Hepatocyte (in vitro differentiated cells): ENCODE measurements at regions not wholly inside any gene's neighbourhood (a gene's known extent, or its start where the extent isn't known, plus 50 kb on each side); places are given as distances from the start of the nearest gene placed in this dataset.

ENCODE experiments used
- DNase-seq: peaks from one replicate; pipeline ENCODE4 v3.0.0-alpha.2; 2016; ENCODE audit warnings: low spot score
- H2AFZ ChIP-seq: fragments of 200-600 bp; sonication (generic); 2 replicates; pipeline ENCODE4 v1.6.0; 2016; ENCODE audit warnings: antibody characterized with exemption, mild to moderate bottlenecking
- H3K27ac ChIP-seq: fragments of 200-600 bp; sonication (generic); 2 replicates; pipeline ENCODE4 v1.5.1; 2016; ENCODE audit warnings: mild to moderate bottlenecking
- H3K27me3 ChIP-seq: fragments of 200-600 bp; sonication (generic); 2 replicates; pipeline ENCODE4 v1.6.1; 2016
- H3K36me3 ChIP-seq: fragments of 200-600 bp; sonication (generic); replicated peaks from 2 replicates; pipeline ENCODE4 v1.5.1; 2016; ENCODE audit warnings: low read depth; ENCODE audit not compliant: insufficient read depth
- H3K4me1 ChIP-seq: fragments of 200-600 bp; sonication (generic); 2 replicates; pipeline ENCODE4 v1.5.1; 2016; ENCODE audit warnings: mild to moderate bottlenecking, moderate library complexity; ENCODE audit not compliant: insufficient read depth
- H3K4me2 ChIP-seq: fragments of 200-600 bp; sonication (generic); 2 replicates; pipeline ENCODE4 v1.6.0; 2016
- H3K4me3 ChIP-seq: fragments of 200-600 bp; sonication (generic); 2 replicates; pipeline ENCODE4 v1.5.1; 2016; ENCODE audit warnings: mild to moderate bottlenecking
- H3K79me2 ChIP-seq: fragments of 200-600 bp; sonication (generic); 2 replicates; pipeline ENCODE4 v1.6.0; 2017; ENCODE audit warnings: mild to moderate bottlenecking
- H3K9me2 ChIP-seq: fragments of 200-600 bp; sonication (generic); replicated peaks from 2 replicates; pipeline ENCODE4 v1.6.0; 2017; ENCODE audit warnings: mild to moderate bottlenecking; ENCODE audit not compliant: insufficient read depth
- H3K9me3 ChIP-seq: fragments of 200-600 bp; sonication (generic); 2 replicates; pipeline ENCODE4 v1.5.1; 2016; ENCODE audit warnings: low read depth, mild to moderate bottlenecking
- H4K20me1 ChIP-seq: fragments of 200-600 bp; sonication (generic); 2 replicates; pipeline ENCODE4 v1.6.0; 2016; ENCODE audit warnings: mild to moderate bottlenecking; ENCODE audit not compliant: insufficient read depth, poor library complexity, severe bottlenecking
- EZH2 ChIP-seq: fragments of 200-600 bp; sonication (generic); IDR thresholded peaks from 2 replicates; pipeline ENCODE4 v1.6.1; 2016; ENCODE audit warnings: antibody characterized with exemption, mild to moderate bottlenecking, borderline replicate concordance
- EZH2phosphoT487 ChIP-seq: fragments of 200-600 bp; sonication (generic); IDR thresholded peaks from one replicate; pipeline ENCODE4 v1.6.1; 2018; ENCODE audit warnings: antibody characterized with exemption, mild to moderate bottlenecking, low read depth, moderate library complexity; ENCODE audit not compliant: unreplicated experiment, severe bottlenecking
- WGBS: methylation state at CpG from one replicate; pipeline ENCODE4 v1.1.6; 2016; ENCODE audit warnings: low lambda C conversion rate; ENCODE audit errors: missing lambda C conversion rate; 5-methylcytosine and 5-hydroxymethylcytosine counted together
- TF ChIP-seq, protein P1 (sequence below): fragments of 200-600 bp; sonication (generic); IDR thresholded peaks from 2 replicates; pipeline ENCODE4 v1.5.1; 2016; ENCODE audit warnings: antibody characterized with exemption, mild to moderate bottlenecking; ENCODE audit not compliant: poor library complexity

- peak; percentile 65 for DNase-seq
Measured at GRCh38 chr13:34863360-34864135, 78.5 kb upstream of the NBEA start.

DNA sequence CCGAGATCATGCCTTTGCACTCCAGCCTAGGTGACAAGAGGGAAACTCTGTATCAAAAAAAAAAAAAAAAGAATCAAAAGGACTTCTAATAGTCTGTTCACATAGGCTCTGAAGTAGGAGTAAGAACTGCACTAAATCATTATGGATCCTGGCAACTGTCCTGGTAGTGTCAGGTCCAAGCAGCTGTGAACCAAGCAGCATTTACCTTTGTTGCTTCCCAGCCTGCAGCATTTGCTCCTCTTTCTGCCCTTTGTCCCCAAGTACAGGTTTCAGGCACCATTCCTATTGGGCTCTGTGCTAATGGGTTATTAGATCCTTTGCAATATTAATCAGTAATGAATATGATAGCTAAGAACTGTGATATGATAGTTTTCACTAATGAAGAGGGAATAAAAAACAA lies 77.4 kb upstream of the NBEA start:
- Histone ChIP-seq H3K9me2 (no peaks in the 10 kb centered on the region), H2AFZ (no peak overlapping the region), H3K4me1 (no peaks in the 10 kb centered on the region), H3K4me2 (no peak overlapping the region), H4K20me1 (no peaks in the 10 kb centered on the region), H3K9me3 (no peaks in the 10 kb centered on the region), H3K36me3 (no peaks in the 10 kb centered on the region), H3K27ac (peak overlapping the region; percentile 58), H3K79me2 (no peaks in the 10 kb centered on the region), H3K4me3 (no peak overlapping the region), H3K27me3 (no peaks in the 10 kb centered on the region)
- WGBS, result 100% methylated on average over 1 of the region's 1 CpG
- TF ChIP-seq EZH2 (no peak), EZH2phosphoT487 (no peak)
- TF ChIP-seq, protein P1, sequence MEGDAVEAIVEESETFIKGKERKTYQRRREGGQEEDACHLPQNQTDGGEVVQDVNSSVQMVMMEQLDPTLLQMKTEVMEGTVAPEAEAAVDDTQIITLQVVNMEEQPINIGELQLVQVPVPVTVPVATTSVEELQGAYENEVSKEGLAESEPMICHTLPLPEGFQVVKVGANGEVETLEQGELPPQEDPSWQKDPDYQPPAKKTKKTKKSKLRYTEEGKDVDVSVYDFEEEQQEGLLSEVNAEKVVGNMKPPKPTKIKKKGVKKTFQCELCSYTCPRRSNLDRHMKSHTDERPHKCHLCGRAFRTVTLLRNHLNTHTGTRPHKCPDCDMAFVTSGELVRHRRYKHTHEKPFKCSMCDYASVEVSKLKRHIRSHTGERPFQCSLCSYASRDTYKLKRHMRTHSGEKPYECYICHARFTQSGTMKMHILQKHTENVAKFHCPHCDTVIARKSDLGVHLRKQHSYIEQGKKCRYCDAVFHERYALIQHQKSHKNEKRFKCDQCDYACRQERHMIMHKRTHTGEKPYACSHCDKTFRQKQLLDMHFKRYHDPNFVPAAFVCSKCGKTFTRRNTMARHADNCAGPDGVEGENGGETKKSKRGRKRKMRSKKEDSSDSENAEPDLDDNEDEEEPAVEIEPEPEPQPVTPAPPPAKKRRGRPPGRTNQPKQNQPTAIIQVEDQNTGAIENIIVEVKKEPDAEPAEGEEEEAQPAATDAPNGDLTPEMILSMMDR, result no peak
- peak; percentile 21 for DNase-seq

More at GRCh38 chr13:34863360-34864135, 78.5 kb upstream of the NBEA start:
- H3K27ac ChIP-seq, result peak overlapping the region; percentile 74
- no peaks in the 10 kb centered on the region for H3K4me1 ChIP-seq
- no peaks in the 10 kb centered on the region for H3K27me3 ChIP-seq
- WGBS, result 50% methylated on average over 4 of the region's 4 CpGs
- no peaks in the 10 kb centered on the region for H4K20me1 ChIP-seq
- H3K9me2 ChIP-seq, result no peaks in the 10 kb centered on the region
- no peak for TF ChIP-seq EZH2phosphoT487
- TF ChIP-seq EZH2, result no peak
- TF ChIP-seq, protein P1, result no peak
- H3K4me2 ChIP-seq, result no peak overlapping the region
- no peak overlapping the region for H2AFZ ChIP-seq
- H3K4me3 ChIP-seq, result no peak overlapping the region
- H3K36me3 ChIP-seq, result no peaks in the 10 kb centered on the region
- no peaks in the 10 kb centered on the region for H3K9me3 ChIP-seq
- no peaks in the 10 kb centered on the region for H3K79me2 ChIP-seq

DNA sequence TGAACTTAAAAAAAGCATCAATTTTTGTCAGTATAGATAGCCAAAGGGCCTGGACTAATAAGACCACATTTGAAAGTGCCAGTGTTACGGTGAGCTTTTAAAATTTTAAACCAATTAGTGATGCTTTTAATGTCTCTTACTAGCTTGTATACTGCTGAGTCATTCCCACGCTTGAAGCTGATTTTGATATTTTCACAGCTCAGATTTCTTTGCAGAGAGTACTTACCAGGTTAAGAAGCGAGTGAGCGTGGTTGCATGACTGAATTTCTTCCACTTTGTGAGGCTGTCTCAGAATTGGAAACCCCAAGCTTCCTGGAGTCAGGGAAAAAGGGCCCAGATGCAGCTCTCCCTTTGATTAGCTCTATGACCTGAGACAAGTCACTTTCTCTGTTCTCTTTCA lies 74.5 kb upstream of the NBEA start:
- Histone ChIP-seq H3K27ac (no peak overlapping the region), H3K79me2 (no peaks in the 10 kb centered on the region), H4K20me1 (no peaks in the 10 kb centered on the region), H3K36me3 (no peaks in the 10 kb centered on the region), H3K9me2 (no peaks in the 10 kb centered on the region), H3K4me3 (no peak overlapping the region), H3K9me3 (no peaks in the 10 kb centered on the region), H3K27me3 (no peaks in the 10 kb centered on the region), H3K4me2 (no peak overlapping the region), H3K4me1 (no peaks in the 10 kb centered on the region), H2AFZ (no peak overlapping the region)
- TF ChIP-seq, protein P1, result no peak
- TF ChIP-seq EZH2phosphoT487 (no peak), EZH2 (no peak)
- 79% methylated on average over 4 of the region's 4 CpGs for WGBS
- no peak for DNase-seq
